IMR-90 (cell line): ENCODE measurements at regions not wholly inside any gene's neighbourhood (a gene's known extent, or its start where the extent isn't known, plus 50 kb on each side); places are given as distances from the start of the nearest gene placed in this dataset.

Experiments
- BHLHE40 ChIP-seq: fragments of 150-350 bp; IDR thresholded peaks from 2 replicates; pipeline ENCODE4 v1.6.1; 2016; ENCODE audit warnings: mild to moderate bottlenecking, low read depth, low read length
- CEBPB ChIP-seq: IDR thresholded peaks from 2 replicates; pipeline ENCODE4 v1.6.1; 2012; ENCODE audit warnings: low read depth, low read length, improper control_type of control experiment
- CTCF ChIP-seq: conservative IDR thresholded peaks from 2 replicates; pipeline ENCODE4 v1.5.1; 2012; ENCODE audit warnings: mild to moderate bottlenecking, low read depth, low read length, improper control_type of control experiment
- MAFK ChIP-seq: IDR thresholded peaks from 2 replicates; pipeline ENCODE4 v1.6.1; 2012; ENCODE audit warnings: low read depth, low read length, improper control_type of control experiment
- POLR2A ChIP-seq: IDR thresholded peaks from 2 replicates; pipeline ENCODE4 v1.6.1; 2012; ENCODE audit warnings: mild to moderate bottlenecking, low read depth, low read length
- RAD21 ChIP-seq: IDR thresholded peaks from 2 replicates; pipeline ENCODE4 v1.6.1; 2012; ENCODE audit warnings: low read length, improper control_type of control experiment
- RFX5 ChIP-seq: IDR thresholded peaks from 2 replicates; pipeline ENCODE4 v1.8.0; 2012; ENCODE audit warnings: low read depth, mild to moderate bottlenecking, low read length, moderate library complexity

- TF ChIP-seq CTCF (no peak), RAD21 (no peak), POLR2A (no peak), RFX5 (no peak), MAFK (no peak), BHLHE40 (no peak), CEBPB (no peak)
Measured at GRCh38 chr16:72324578-72324977, 152.6 kb upstream of the PMFBP1 start.
